CD14-positive monocyte (primary cell): ENCODE measurements at regions not wholly inside any gene's neighbourhood (a gene's known extent, or its start where the extent isn't known, plus 50 kb on each side); places are given as distances from the start of the nearest gene placed in this dataset.

Experiments used
- DNase-seq, 3 donors: peaks; one replicate each; pipeline ENCODE4 v3.0.0-alpha.2; 2011 to 2022
- H2AFZ ChIP-seq: 2 replicates; pipeline ENCODE4 v1.6.0; 2012; ENCODE audit warnings: mild to moderate bottlenecking, low read depth, low read length, inconsistent platforms; ENCODE audit not compliant: insufficient read depth, poor library complexity, severe bottlenecking
- H3K27ac ChIP-seq, 2 donors: 1 replicate in 1 of 2; 2 replicates in 1 of 2; pipeline ENCODE4 v1.5.1; 2012 to 2013; ENCODE audit warnings: low read length in 2 of 2, control low read depth in 1 of 2, inconsistent platforms in 1 of 2, low read depth in 1 of 2, mild to moderate bottlenecking in 1 of 2
- H3K27me3 ChIP-seq, 2 donors: one replicate each; pipeline versions ENCODE4 v1.6.0 to v1.6.1; 2011 to 2013; ENCODE audit warnings: low read length in 2 of 2; ENCODE audit not compliant: control insufficient read depth in 2 of 2, insufficient read depth in 2 of 2
- H3K36me3 ChIP-seq, 2 donors: replicated peaks in 1 of 2; 1 replicate in 1 of 2; 2 replicates in 1 of 2; pipeline versions ENCODE4 v1.5.1 to v1.6.1; 2012 to 2013; ENCODE audit warnings: low read length in 2 of 2, control low read depth in 1 of 2, inconsistent platforms in 1 of 2, mild to moderate bottlenecking in 1 of 2; ENCODE audit not compliant: insufficient read depth in 2 of 2, control insufficient read depth in 1 of 2
- H3K4me1 ChIP-seq, 2 donors: 1 replicate in 1 of 2; 2 replicates in 1 of 2; pipeline versions ENCODE4 v1.5.1 to v1.6.1; 2012 to 2013; ENCODE audit warnings: low read length in 2 of 2, control low read depth in 1 of 2, inconsistent platforms in 1 of 2, mild to moderate bottlenecking in 1 of 2, moderate library complexity in 1 of 2; ENCODE audit not compliant: insufficient read depth in 2 of 2, control insufficient read depth in 1 of 2
- H3K4me2 ChIP-seq: replicated peaks from 2 replicates; pipeline ENCODE3; 2012; ENCODE audit warnings: low read length, moderate library complexity, mild to moderate bottlenecking; ENCODE audit not compliant: poor library complexity, severe bottlenecking; ENCODE audit errors: extremely low read depth
- H3K4me3 ChIP-seq, 3 experiments: fragments of 200-600 bp in 1 of 3; sonication (generic) in 1 of 3; replicated peaks in 1 of 3; 1 replicate in 2 of 3; 2 replicates in 1 of 3; pipeline ENCODE4 v1.5.1; 2011 to 2013; ENCODE audit warnings: low read length in 3 of 3, mild to moderate bottlenecking in 3 of 3, control low read depth in 2 of 3, low read depth in 2 of 3, inconsistent platforms in 1 of 3, moderate library complexity in 1 of 3
- H3K79me2 ChIP-seq: 2 replicates; pipeline ENCODE4 v1.6.0; 2012; ENCODE audit warnings: mild to moderate bottlenecking, control low read depth, inconsistent platforms, low read length, moderate library complexity; ENCODE audit not compliant: insufficient read depth
- H3K9ac ChIP-seq: 2 replicates; pipeline ENCODE4 v1.6.0; 2017; ENCODE audit warnings: low read length, mild to moderate bottlenecking; ENCODE audit not compliant: insufficient read depth, poor library complexity, severe bottlenecking
- H3K9me3 ChIP-seq, 2 donors: replicated peaks in 1 of 2; 1 replicate in 1 of 2; 2 replicates in 1 of 2; pipeline versions ENCODE4 v1.5.1 to v1.6.1; 2012 to 2013; ENCODE audit warnings: low read length in 2 of 2, control low read depth in 1 of 2; ENCODE audit not compliant: control insufficient read depth in 1 of 2, insufficient read depth in 1 of 2
- H4K20me1 ChIP-seq: 2 replicates; pipeline ENCODE4 v1.6.0; 2012; ENCODE audit warnings: mild to moderate bottlenecking, low read length, control low read depth, moderate library complexity; ENCODE audit not compliant: insufficient read depth
- H3K27ac Mint-ChIP-seq, 7 donors: one replicate each; pipeline ENCODE4 v1.8.0; 2020; ENCODE audit warnings: mild to moderate bottlenecking in 7 of 7, mixed read lengths in 7 of 7, moderate library complexity in 6 of 7, inconsistent platforms in 2 of 7
- H3K27me3 Mint-ChIP-seq, 3 donors: one replicate each; pipeline ENCODE4 v1.8.0; 2021 to 2022; ENCODE audit warnings: low read depth in 3 of 3, mild to moderate bottlenecking in 3 of 3, mixed read lengths in 3 of 3, moderate library complexity in 3 of 3, inconsistent platforms in 1 of 3
- H3K36me3 Mint-ChIP-seq, 2 donors: one replicate each; pipeline ENCODE4 v1.8.0; 2020; ENCODE audit warnings: mixed read lengths in 2 of 2, inconsistent platforms in 1 of 2, mild to moderate bottlenecking in 1 of 2
- H3K4me1 Mint-ChIP-seq: one replicate; pipeline ENCODE4 v1.8.0; 2020; ENCODE audit warnings: mild to moderate bottlenecking, mixed read lengths
- H3K4me3 Mint-ChIP-seq, 2 donors: one replicate each; pipeline ENCODE4 v1.8.0; 2020; ENCODE audit warnings: mild to moderate bottlenecking in 2 of 2, mixed read lengths in 2 of 2, moderate library complexity in 1 of 2
- H3K9me3 Mint-ChIP-seq, 7 donors: one replicate each; pipeline ENCODE4 v1.8.0; 2020 to 2022; ENCODE audit warnings: mixed read lengths in 7 of 7, mild to moderate bottlenecking in 6 of 7, moderate library complexity in 6 of 7, inconsistent platforms in 2 of 7
- CTCF ChIP-seq: fragments of 200-600 bp; IDR thresholded peaks from one replicate; pipeline ENCODE4 v1.8.0; 2022; ENCODE audit warnings: antibody characterized with exemption, mild to moderate bottlenecking
- WGBS: methylation state at CpG from one replicate; pipeline ENCODE4 v1.1.5; 2013; ENCODE audit warnings: missing lambda C conversion rate; ENCODE audit not compliant: insufficient coverage; 5-methylcytosine and 5-hydroxymethylcytosine counted together
- intact Hi-C, 2 donors: fragments of 100-400 bp; cut with micrococcal nuclease; formaldehyde crosslinking; loops; one replicate each; pipeline versions ENCODE4 v1.15.0 to v1.15.1; 2023

- Mint-ChIP-seq H3K4me3 (no peak overlapping the region), H3K36me3 (no peaks in the 10 kb centered on the region), H3K4me1 (peaks cover 34% of the 10 kb centered on the region), H3K27me3 (peaks cover 2 to 6% (median 3%) of the 10 kb centered on the region in 3 donors), H3K27ac (no peak overlapping the region), H3K9me3 (peaks cover 0 to 5% (median 1%) of the 10 kb centered on the region in 7 donors)
- H2AFZ ChIP-seq, result no peak overlapping the region
- intact Hi-C loops, result no loop called here
- H3K4me3 ChIP-seq, result no peak overlapping the region
- no peak overlapping the region for H3K9ac ChIP-seq
- H3K27me3 ChIP-seq, result no peaks in the 10 kb centered on the region
- peaks cover 11 to 15% of the 10 kb centered on the region in 2 donors for H3K4me1 ChIP-seq
- H3K79me2 ChIP-seq, result no peaks in the 10 kb centered on the region
- 98% methylated on average over 5 of the region's 5 CpGs for WGBS
- DNase-seq, result no peak
- H3K9me3 ChIP-seq, result no peaks in the 10 kb centered on the region
- no peak for TF ChIP-seq CTCF
- H3K27ac ChIP-seq, result no peak overlapping the region
- H4K20me1 ChIP-seq, result no peaks in the 10 kb centered on the region
- no peak overlapping the region for H3K4me2 ChIP-seq
- H3K36me3 ChIP-seq, result no peaks in the 10 kb centered on the region
These were observed 177.6 kb downstream of the CAND1 start for GRCh38 chr12:67446716-67447115.

GRCh38 chr12:67447180-67447579 is 178.0 kb downstream of the CAND1 start:
- Histone ChIP-seq H3K4me2 (no peak overlapping the region), H3K27ac (no peak overlapping the region), H3K27me3 (no peaks in the 10 kb centered on the region), H3K79me2 (no peaks in the 10 kb centered on the region), H3K4me1 (peaks cover 16 to 20% of the 10 kb centered on the region in 2 donors), H4K20me1 (no peaks in the 10 kb centered on the region), H3K4me3 (no peak overlapping the region), H2AFZ (no peak overlapping the region), H3K36me3 (no peaks in the 10 kb centered on the region), H3K9me3 (no peaks in the 10 kb centered on the region), H3K9ac (no peak overlapping the region)
- DNase-seq, result no peak
- Mint-ChIP-seq H3K27ac (no peak overlapping the region), H3K27me3 (peaks cover 2 to 6% (median 3%) of the 10 kb centered on the region in 3 donors), H3K4me1 (peaks cover 35% of the 10 kb centered on the region), H3K36me3 (no peaks in the 10 kb centered on the region), H3K9me3 (peaks cover 0 to 6% (median 1%) of the 10 kb centered on the region in 7 donors), H3K4me3 (no peak overlapping the region)
- TF ChIP-seq CTCF, result no peak
- intact Hi-C loops, result no loop called here
